ENCODE measurements at regions not wholly inside any gene's neighbourhood (a gene's known extent, or its start where the extent isn't known, plus 50 kb on each side); places are given as distances from the start of the nearest gene placed in this dataset.

DNA sequence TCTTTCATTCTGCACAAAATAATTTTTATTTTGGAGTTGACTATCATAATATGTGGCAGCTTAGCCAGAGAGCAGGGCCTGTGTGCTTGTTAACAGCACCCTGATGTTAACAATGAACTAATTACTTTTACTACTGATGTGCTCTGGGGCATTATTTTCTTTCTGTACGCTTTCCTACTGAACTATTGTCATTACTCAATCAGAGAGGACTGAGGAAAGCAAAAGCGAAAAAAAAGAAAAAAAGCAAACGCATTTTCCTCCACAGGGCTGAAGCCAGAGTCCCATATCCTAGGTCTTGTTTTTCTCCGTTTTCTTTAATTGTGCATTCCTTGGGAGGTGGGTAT lies 221.2 kb downstream of the TTLL7 start:
- TF ChIP-seq, protein P1, sequence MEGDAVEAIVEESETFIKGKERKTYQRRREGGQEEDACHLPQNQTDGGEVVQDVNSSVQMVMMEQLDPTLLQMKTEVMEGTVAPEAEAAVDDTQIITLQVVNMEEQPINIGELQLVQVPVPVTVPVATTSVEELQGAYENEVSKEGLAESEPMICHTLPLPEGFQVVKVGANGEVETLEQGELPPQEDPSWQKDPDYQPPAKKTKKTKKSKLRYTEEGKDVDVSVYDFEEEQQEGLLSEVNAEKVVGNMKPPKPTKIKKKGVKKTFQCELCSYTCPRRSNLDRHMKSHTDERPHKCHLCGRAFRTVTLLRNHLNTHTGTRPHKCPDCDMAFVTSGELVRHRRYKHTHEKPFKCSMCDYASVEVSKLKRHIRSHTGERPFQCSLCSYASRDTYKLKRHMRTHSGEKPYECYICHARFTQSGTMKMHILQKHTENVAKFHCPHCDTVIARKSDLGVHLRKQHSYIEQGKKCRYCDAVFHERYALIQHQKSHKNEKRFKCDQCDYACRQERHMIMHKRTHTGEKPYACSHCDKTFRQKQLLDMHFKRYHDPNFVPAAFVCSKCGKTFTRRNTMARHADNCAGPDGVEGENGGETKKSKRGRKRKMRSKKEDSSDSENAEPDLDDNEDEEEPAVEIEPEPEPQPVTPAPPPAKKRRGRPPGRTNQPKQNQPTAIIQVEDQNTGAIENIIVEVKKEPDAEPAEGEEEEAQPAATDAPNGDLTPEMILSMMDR (IDR thresholded peaks at IDR 0.05; ENCODE audit: borderline replicate concordance, control extremely low read depth, extremely low read depth, insufficient read depth, missing control alignments) = no peak
- no peak for DNase-seq (ENCODE audit: low spot score)
- in situ Hi-C loops (cut with MboI; ENCODE audit: low sequenced_read_pairs, unreplicated experiment) = no loop called here

DNA sequence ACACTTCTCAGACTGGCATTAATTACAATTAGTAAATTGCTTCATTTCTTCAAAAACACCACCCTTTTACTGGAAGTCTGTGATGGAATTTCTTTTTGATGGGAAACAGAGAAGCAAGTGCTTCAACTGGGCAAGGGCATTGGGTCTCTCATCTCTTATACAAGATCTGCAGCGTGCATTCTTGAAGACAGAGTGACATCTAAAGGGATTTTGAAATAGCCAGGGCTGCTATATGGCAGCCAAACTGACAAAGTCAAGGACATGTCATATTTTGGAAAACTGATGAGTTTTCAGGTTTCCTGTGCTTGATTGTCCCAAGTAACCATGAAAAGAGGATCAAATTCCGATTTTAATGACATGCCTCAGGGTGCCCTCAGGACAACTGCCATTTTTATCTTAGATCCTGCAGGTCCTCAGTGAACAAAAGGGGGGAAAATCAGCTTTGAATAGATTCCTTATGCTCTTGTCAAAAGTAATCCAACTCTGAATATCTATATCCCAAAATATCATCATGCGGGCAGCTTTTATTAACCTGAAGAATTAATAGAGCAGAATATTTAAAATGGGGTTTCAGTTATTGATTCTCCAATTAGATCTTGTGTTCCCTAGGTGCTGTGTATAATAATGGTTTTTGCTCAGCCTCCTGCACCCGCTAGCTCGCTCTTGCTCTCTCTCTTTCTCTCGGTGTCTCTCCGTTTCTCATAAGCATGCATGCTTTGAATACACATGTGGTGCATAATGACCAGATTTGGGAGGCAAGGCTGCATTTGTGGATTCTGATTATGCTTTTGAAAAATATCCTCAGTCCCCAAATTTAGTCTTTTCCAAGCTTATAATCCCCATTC lies 221.8 kb downstream of the TTLL7 start:
- DNase-seq (ENCODE audit: low spot score) = no peak
- TF ChIP-seq, protein P1 (IDR thresholded peaks at IDR 0.05; ENCODE audit: borderline replicate concordance, control extremely low read depth, extremely low read depth, insufficient read depth, missing control alignments) = no peak
- in situ Hi-C loops (cut with MboI; ENCODE audit: low sequenced_read_pairs, unreplicated experiment) = no loop called here

DNA sequence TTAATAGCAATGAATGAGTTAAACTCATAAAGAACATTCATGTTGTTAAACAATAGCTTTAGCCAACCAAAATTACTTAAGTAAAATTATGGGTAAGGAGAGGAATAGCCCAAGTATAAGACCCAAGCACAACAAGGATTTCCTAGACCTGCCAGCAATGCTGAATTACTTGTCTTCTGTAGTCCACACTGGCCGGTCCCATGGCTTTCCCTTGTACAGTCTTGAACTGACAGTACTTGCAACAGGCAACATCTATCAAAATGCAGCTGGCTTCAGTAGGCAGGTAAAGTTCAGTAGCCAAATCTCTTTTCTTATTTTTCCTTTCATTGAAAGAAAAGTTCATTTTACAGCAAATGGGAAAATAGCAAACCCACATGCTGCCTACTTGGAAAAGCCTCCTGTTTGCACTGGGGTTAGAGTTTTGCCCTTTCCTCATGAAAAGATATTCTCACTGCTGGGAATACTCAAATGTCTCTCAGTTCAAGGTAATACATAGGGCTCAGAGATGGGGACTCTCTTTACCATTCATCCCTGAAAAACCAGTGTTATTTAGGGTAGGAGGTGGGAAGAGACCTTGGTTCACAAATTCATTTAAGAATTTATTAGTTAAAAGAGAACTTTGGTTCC lies 222.8 kb downstream of the TTLL7 start:
- no peak for DNase-seq (ENCODE audit: low spot score)
- in situ Hi-C loops (cut with MboI; ENCODE audit: low sequenced_read_pairs, unreplicated experiment) = no loop called here
- TF ChIP-seq, protein P1 (IDR thresholded peaks at IDR 0.05; ENCODE audit: borderline replicate concordance, control extremely low read depth, extremely low read depth, insufficient read depth, missing control alignments) = no peak

DNA sequence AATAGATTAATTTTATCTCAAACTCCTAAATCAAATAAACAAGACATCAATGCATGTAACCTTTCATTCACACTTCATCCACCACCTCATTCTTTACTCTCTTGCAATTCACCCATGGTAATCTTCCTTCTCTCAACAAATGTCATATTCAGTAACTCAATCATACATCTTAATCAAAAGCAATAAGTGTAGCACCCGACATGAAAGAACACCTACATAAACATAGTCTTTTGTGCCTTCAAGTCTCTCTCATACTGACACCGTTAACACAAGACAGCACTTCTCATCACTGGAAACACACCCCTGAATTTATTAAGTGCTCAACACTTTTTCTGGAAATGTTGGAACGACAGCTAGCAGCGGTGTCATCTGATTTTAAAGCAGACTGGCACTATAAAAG lies 225.9 kb downstream of the TTLL7 start:
- TF ChIP-seq, protein P1 (IDR thresholded peaks at IDR 0.05; ENCODE audit: borderline replicate concordance, control extremely low read depth, extremely low read depth, insufficient read depth, missing control alignments) = no peak
- DNase-seq (ENCODE audit: low spot score) = no peak
- in situ Hi-C loops (cut with MboI; ENCODE audit: low sequenced_read_pairs, unreplicated experiment) = no loop called here

DNA sequence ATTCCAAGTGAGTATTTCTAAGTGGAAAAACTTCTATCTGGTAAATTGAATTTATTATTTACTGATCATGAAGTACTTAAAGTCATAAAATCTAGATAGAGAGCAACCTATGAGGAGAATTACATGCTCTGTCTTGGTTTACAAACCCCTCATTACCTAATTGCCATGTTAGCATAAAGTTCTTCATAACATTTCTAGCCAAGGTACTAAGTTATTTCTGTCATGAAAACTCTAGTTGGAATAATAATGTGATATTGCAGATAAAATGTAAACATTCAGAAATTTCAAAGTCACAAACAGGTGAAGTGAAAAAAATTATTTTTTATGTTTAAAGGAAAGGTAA lies 228.6 kb downstream of the TTLL7 start:
- TF ChIP-seq, protein P1 (IDR thresholded peaks at IDR 0.05; ENCODE audit: borderline replicate concordance, control extremely low read depth, extremely low read depth, insufficient read depth, missing control alignments) = no peak
- DNase-seq (ENCODE audit: low spot score) = no peak
- in situ Hi-C loops (cut with MboI; ENCODE audit: low sequenced_read_pairs, unreplicated experiment) = no loop called here

DNA sequence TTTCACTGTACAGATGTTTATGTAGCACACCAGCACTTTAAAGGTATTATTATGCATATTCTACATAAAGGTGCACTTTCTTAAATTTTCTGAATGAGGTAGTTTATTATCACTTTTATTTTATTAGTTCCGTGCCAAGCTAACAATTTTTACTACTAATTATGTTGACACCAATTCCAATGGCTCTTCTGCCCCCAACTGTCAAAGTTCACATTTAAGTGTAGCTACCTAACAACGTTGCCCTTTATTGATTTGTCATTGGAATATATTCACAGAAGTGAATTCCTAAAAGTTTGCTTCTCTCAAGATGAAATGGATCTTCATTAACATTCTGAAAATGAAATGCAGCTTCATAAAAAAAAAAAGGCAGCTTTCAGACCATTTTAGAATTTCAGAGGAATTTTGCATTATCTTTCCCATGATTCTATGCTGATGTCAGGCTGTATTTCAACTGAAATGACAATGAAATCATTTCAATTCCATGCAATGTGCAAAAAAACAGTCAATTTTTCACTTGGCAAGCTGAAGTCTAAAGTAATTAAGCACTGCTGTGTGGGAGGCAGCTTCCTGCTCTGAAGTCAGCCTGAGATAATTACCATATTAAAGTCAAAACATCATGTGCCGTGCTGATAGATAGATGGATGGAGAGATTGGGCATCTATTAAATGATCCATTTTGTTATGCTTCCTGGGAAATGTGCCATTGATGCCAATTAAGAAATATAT lies 229.2 kb downstream of the TTLL7 start:
- TF ChIP-seq, protein P1 (IDR thresholded peaks at IDR 0.05; ENCODE audit: borderline replicate concordance, control extremely low read depth, extremely low read depth, insufficient read depth, missing control alignments) = no peak
- in situ Hi-C loops (cut with MboI; ENCODE audit: low sequenced_read_pairs, unreplicated experiment) = no loop called here
- no peak for DNase-seq (ENCODE audit: low spot score)
